GM21515 (cell line): ENCODE measurements at regions not wholly inside any gene's neighbourhood (a gene's known extent, or its start where the extent isn't known, plus 50 kb on each side); places are given as distances from the start of the nearest gene placed in this dataset.
"Not testable (repeated sequence)": the region's sequence is repeated elsewhere in the genome, so short reads cannot be mapped to it uniquely, and the experiment has no call there.

ENCODE experiments used
- ATAC-seq: cut with Tn5 transposase; IDR thresholded peaks from one replicate; pipeline ENCODE4 v1.9.1; 2021; ENCODE audit not compliant: unreplicated experiment

GRCh38 chr1:195851804-195852203 is 756.4 kb downstream of the KCNT2 start:
- ATAC-seq: no peak

GRCh38 chr1:195851016-195851601 is 757.1 kb downstream of the KCNT2 start:
- no peak for ATAC-seq

GRCh38 chr1:195849180-195849579 is 759.1 kb downstream of the KCNT2 start:
- ATAC-seq: no peak

DNA sequence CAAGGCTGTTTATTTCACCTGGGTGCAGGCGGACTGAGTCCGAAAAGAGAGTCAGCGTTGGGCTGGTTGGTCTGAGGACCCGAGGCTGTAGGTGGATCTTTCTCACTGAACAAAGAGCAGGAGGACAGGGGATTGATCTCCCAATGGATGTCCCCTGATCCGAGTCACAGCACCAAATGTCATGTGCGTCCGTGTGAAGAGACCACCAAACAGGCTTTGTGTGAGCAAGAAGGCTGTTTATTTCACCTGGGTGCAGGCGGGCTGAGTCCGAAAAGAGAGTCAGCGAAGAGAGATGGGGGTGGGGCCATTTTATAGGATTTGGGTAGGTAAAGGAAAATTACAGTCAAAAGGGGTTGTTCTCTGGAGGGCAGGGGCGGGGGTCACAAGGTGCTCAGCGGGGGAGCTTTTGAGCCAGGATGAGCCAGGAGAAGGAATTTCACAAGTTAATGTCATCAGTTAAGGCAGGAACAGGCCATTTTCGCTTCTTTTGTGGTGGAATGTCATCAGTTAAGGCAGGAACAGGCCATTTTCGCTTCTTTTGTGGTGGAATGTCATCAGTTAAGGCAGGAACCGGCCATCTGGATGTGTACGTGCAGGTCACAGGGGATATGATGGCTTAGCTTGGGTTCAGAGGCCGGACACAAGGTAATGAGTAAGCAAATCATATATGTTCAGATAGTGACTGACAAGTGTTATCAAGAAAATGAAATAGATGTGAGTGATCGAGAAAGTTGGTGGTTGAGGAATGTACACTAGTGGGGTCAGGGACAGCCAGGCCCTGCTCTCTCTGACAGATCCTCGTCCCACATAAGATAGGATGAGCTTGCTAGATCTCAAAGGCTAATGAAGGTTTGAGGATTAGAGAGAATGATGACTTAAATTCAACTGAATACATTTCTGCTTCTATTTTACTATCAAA is 760.0 kb downstream of the KCNT2 start:
- ATAC-seq: not testable (repeated sequence)

DNA sequence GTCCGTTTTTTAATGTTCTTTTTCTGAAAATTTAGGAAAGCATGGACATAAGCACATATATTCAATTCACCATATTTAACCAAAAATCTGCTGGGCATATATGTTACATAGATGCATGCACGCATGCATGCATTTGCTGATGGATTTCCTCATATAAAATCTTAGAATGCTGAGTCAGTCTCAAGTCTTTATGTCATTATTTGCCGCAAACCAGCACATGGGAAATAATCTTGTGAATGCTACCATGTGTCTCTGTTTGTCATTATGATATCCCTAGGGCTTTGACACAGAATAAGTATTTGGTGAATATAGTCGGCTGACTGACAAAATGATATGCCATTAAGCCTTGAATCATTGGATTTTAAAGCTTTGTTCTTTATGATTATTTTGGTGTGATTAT is 776.5 kb downstream of the KCNT2 start:
- ATAC-seq: no peak

DNA sequence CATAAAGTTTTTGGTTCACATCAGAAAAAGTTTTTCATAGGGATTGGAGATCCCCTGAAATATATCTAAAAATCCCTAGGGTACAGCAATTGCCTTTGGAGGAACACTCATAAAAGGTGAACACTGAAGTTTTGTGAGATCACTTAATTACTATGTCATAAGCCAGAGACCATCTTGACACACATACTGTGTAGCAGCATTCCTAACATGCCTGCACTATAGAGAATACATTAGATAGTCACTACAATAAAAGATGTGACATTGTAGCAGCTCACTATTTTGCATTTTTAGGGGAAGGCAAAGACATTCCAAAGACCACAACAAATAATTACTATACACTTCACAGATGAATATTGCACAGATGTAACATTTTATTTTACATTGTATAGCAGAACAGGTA is 779.9 kb downstream of the KCNT2 start:
- ATAC-seq: no peak

- no peak for ATAC-seq
Observed at GRCh38 chr1:195820925-195821324, 787.3 kb downstream of the KCNT2 start.

DNA sequence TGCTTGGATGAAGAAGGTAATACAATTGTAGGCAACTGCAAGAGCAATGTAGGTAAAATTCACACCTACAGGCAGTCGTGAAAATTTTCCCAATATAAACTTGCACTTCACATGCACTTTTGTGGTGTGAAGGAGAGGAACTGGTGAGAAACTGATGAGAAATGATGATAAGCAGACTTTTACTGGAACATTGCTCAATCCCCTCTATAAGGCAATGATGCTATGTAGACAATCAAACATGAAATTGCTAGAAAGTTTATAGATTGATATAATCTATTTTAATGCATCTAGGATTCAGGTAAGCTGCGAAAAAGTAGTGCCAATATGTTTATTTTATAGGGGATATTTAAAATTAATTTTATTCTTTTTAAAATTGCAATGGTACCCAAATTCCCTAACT is 802.2 kb downstream of the KCNT2 start:
- no peak for ATAC-seq

GRCh38 chr1:195804547-195804946 is 803.7 kb downstream of the KCNT2 start:
- ATAC-seq: no peak

GRCh38 chr1:195799016-195799415 is 809.2 kb downstream of the KCNT2 start:
- no peak for ATAC-seq

DNA sequence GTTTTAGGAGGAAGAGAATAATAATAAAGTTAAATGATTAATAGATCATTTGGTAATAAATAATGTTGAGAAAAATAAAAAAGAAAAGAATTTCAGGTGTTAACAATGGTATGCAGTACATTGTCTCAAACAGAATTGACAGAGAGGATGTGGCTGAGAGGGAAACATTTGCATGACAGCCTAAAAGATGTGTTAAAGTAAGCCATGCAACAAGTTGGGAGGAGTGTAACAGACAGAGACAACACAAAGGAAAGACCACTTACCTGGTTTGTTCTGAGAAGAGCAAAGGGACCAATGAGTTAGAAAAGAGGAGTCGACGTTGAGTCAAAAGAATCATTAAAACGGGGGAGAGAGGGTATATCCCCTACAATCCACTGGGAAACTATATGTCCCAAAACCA is 814.0 kb downstream of the KCNT2 start:
- ATAC-seq: no peak

DNA sequence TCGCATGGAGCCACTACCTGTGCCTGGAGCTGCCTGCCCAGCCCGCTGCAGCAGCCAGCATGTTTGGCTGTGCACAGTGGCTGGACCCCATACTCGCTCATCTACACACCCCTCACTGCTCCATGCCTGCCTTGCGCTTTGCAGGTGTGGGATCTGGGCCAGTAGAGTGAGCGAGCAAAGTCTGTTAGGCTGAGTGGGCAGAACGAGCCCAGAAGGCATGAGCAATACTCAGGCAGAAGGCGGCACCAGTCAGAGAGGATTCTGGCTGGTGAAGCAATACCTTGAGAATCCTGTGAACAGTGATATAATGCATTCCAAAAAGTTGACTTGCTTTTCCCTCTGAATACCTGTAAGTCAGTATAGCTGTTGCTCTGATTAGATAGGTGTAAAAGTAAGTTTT is 816.4 kb downstream of the KCNT2 start:
- no peak for ATAC-seq

DNA sequence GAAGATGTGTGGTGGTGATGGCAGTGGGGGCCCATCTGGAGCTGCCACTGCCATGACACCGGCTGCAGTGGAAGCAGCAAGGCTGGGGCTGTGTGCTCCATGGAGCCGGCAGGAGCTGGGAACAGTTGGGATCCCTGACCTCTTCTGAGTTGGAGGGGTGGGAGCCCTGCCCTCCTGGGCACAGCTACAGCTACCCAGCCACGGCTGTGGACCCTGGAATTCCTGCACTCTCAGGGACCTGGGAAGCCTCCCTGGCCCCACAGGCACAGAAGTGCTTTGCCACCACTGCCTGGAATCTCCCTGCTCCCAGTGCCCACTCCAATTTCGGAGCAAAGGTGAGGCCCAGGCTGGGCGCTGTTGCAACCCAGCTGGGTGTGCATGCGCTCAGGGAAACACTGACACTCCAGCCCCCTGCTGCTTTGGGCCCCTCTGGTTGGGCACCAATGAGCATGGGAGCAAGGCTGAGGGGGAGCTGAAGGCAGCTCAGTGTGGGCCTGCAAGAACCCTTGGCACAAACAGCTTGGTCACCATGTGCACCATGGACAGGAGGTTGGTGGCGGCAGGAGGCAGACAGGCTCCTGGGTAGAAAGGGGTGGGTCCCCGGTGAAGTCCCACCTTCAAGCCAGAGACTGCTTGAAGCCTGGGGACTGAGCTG is 817.6 kb downstream of the KCNT2 start:
- no peak for ATAC-seq

- ATAC-seq: no peak
Observed at GRCh38 chr1:195789321-195789720, 818.9 kb downstream of the KCNT2 start.

DNA sequence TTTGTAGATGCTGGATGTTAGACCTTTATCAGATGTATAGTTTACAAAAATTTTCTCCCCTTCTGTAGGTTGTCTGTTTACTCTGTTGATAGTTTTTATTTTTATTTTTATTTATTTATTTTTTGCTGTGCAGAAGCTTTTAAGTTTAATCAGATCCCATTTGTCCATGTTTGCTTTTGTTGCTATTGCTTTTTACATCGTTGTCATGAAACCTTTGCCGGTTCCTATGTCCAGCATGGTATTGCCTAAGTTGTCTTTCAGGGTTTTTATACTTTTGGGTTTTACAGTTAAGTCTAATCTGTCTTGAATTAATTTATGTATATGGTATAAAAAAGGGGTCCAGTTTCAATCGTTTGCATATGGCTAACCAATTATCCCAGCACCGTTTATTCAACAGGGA is 819.5 kb downstream of the KCNT2 start:
- no peak for ATAC-seq

GRCh38 chr1:195785830-195786229 is 822.4 kb downstream of the KCNT2 start:
- ATAC-seq: no peak

DNA sequence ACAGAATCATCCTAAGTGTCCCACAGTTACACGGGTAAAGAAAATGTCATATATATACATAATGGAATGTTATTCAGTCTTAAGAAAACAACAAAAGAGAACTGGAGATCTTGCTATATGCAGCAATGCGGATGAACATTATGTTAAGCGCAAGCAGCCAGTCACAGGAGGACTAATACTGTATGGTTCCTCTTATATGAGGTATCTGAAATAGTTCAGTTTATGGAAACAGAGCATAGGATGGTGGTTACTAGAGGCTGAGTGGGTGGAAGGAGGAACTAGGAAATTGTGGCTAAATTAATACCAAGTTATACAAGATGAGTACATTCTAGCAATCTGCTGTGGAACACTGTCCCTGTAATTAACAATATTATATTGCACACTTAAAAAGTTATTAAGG is 834.3 kb downstream of the KCNT2 start:
- ATAC-seq: no peak

DNA sequence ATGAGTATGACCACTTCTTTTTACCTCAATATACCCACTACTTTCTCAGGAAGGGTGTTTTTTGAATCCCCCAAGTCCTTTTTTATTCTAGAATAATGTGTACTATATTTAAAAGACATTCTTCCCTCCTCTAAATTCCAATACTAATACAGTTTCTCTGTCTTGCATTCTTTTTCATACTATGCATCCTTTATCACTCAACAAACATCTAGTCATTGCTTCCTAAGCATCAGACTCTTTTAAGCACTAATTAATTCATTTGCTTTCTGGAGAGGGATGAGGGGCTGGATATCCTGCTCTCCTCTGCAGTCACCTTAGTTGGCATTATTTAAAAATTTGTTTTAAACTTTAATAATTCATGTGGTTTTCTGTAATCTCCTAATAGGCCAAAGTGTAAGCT is 838.8 kb downstream of the KCNT2 start:
- ATAC-seq: no peak

- no peak for ATAC-seq
Observed at GRCh38 chr1:195768936-195769335, 839.3 kb downstream of the KCNT2 start.

- no peak for ATAC-seq
Observed at GRCh38 chr1:195768377-195768776, 839.9 kb downstream of the KCNT2 start.

DNA sequence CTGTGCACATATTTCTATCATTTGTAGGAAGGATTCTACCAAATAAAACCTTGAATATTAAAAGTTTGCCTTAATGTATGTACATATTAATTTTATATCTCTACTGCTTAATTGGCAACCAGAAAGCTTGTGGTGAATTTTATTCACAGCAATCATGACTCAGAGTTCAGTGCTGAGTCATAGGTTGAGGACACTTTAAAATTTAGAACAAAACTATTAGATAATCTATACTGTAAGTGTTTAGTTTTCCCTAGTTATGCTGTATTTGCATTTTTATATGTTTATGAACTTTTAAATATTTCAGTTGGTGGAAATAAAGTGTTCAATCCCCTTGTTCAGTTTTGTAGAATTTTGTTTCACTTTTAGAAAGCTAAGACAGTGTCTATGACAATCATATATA is 841.5 kb downstream of the KCNT2 start:
- ATAC-seq: no peak

GRCh38 chr1:195765099-195765498 is 843.1 kb downstream of the KCNT2 start:
- no peak for ATAC-seq
